Limb (tissue), 2 donors: ENCODE measurements at regions not wholly inside any gene's neighbourhood (a gene's known extent, or its start where the extent isn't known, plus 50 kb on each side); places are given as distances from the start of the nearest gene placed in this dataset.
A peak's percentile ranks its signal among the peaks of the same experiment; 100 is the strongest.

Source experiments
- DNase-seq, 2 donors: peaks; one replicate each; pipeline ENCODE4 v3.0.0-alpha.2; 2016; ENCODE audit errors: extremely low spot score in 2 of 2

DNA sequence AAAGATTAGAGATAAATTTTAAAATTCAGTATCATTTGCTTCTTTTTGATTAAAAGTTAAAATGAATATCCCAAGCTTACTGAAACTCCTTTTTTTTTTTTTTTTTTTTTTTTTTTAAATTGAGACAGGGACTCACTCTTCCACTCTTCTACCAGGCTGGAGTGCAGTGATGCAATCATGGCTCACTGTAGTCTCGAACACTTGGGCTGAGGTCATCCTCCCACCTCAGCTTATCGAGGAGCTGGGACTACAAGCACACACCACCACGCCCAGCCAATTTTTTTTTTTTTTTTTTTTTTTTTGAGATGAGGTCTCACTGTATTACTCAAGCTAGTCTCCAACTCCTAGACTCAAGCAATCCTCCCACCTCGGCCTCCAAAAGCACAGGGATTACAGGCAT is 92.1 kb upstream of the RGS18 start:
- no peak for DNase-seq

DNA sequence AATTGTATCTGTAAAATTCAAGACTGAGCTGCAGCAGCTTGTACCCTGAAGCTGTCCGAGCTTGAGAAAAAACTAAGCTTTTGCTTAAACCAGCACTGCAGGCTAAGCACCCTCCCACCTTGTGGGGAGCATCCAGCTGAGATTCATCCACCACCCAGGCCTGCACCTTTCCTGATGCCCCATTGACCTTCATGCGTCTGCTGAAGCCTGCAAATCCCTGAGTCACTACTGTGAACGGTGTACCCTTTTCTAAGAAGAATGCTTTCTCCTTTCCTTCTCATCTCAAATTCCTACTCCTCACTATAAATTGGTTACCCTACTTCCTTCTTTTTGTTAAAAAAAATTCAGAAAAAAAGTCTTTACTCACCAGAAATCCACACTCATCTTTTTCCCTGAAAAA is 90.9 kb upstream of the RGS18 start:
- DNase-seq = no peak

DNA sequence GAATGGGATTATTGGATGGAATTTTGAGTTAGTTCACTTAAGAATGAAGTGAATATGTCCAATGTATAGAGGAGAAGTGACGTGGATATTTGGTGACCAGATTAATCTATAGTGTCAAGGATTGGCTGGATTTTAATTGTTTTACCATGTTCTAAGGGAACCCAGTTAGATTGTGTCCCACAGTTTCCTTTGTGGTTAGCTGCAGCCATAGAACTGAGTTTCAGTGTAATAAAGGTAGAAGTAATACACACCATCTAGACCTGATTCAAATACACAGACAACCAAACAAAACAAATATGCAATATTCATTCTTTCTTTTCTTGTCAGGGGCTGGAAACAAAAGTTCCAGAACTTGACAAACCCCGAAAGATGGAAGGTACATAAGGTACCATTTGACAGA is 88.0 kb upstream of the RGS18 start:
- DNase-seq = no peak

DNA sequence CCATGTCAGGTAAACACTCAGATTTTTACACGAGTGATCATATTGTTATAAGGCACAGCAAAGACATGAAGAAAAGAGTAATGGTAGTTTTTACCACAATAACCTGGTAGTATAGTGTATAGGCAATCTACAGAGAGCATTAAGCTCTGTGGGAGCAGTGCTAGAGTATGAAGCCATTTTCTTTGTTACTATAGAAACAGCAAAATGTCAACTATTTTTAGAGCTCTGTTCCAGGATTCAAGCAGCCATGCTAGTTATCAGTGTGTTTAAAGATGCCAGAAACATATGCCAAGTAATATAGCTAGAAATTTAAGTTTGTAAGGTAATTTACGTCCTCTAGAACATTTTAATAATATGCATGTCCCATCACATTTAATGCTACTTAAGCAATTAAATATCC is 77.6 kb upstream of the RGS18 start:
- DNase-seq = peak in 1 of 2 donors; percentile 46

DNA sequence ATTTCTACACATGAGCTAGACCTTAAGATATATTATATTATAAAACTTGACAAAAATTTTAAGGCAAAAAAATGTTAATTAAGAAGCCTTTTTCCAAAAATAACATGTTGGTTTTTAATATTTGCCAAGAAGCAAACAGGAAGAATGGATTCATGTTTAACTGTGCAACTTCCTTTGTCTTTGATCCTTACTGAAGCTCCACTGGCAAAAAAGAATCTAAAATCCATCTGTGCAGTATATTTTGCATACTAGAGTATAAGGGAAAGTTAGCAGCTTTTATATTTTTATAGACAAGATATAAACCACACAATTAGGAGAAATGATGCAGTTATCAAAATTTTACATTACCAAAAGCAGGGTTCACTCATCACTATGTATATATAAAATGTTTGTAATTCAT is 76.9 kb upstream of the RGS18 start:
- DNase-seq = no peak

DNA sequence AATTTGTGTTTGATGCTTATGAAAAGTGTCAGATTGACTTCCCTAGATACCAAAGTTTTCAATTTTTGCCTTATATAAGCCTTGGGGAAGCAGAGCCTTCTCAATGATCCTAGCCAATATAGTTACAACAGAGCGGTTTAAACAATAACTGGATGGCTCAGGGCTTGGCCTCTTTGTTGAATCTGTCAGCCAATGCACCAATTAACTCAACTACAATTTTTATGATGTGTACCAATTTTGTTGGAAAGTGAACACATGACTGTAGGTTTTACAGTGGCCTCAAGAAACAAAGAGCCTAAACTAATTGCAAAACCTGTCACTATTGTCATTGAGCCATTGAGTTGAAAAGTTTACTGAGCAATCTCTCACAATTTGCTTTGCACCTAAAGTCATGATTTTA is 71.6 kb upstream of the RGS18 start:
- DNase-seq = no peak

DNA sequence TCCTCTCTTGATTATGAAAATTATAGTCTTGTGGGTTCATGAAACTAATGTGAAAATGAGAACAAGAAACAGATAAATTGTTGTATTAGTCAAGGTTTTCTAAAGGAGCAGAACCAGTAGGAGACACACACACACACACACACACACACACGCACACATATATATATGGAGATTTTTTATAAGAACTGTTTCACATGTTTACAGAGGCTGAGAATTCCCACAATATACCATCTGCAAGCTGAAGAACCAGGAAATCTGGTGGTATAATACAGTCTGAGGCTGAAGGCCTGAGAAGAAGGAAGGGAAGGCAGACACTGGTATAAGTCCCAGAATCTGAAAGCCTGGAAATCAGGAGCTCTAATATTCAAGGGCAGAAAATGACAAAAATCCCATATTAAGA is 70.9 kb upstream of the RGS18 start:
- no peak for DNase-seq

DNA sequence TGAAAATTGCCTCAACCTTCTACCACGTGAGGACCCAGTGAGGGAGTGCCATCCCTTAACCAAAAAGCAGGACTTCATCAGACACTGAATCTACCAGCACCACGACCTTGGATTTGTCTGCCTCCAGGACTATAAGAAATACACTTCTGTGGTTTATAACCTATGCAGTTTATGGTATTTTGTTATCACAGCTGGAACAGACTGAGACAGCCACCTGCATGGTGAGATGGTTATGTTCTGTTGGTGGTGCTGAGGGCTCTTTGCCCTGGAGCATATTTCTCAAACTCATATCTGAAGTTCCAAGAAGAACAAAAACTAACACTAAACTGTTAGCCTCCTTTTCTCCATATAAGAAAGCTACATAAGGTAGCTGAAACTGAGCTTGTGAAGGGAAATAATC is 69.8 kb upstream of the RGS18 start:
- no peak for DNase-seq

DNA sequence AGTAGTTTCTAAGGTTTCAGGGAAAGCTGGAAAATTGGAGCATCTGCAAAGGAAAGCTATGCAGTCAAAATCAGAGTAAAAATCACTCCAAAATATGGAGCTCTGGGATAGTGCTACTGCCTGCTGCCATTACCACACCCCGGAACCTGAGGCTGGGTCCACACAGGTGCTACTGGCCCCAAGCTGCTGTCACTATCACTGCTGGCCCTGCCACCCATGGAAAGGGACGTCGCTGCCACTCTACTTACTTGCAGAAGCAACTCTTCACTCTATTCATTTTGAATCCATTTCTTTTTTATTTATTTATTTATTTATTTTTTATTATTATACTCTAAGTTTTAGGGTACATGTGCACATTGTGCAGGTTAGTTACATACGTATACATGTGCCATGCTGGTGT is 60.3 kb upstream of the RGS18 start:
- DNase-seq = no peak

DNA sequence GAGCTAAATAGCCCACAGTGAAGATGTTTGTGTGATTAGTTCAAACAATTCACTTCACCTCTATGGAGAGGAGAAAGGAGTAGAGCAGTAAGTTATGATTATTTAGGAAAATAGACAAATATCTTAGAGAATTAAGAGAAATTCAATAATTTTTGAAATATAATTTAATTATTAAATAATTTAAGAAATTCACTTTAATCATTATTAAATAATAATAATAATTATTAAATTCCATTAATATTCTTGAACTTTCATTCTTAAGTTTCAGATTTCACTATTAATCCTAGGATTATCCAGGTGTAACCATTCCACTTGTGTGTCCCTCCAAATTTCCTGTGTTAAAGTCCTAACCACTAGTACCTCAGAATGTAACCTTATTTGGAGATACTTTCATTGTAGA is 58.9 kb upstream of the RGS18 start:
- DNase-seq = no peak

DNA sequence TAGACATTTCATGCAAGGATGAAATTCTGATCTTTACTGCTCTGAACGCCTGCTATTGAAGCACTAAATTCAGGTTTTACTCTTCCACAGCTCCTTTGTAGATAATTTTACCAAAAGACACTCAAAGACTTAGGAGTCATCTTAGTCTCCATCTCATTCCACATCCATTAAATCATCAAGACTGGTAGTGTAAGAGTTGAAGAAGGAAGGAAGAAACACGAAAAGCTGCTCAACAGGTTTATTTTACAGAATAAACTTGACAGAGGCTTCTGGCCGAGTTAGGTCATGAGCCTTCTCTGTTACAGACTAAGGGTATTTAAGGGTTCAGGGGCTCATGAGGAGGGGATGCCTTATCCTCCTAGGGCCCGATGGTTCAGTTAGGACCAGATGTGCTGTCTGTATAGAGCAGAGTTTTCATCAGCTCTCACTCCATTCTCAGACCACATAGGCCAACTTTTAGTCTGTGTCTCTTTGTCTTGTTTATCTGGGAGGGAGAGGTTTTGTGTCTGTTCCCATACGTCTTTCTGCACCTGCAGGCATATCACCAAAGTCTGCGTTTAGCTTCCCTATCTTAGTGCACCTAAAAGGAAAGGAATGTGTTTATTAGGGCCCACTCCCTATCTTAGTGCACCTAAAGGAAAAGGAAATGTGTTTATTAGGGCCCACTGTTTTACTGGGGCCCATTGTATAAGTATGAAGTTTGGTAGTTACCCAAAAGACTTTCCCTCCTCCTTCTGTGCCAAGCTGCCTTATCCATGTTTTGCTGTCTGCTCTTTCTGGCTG is 57.4 kb upstream of the RGS18 start:
- no peak for DNase-seq

DNA sequence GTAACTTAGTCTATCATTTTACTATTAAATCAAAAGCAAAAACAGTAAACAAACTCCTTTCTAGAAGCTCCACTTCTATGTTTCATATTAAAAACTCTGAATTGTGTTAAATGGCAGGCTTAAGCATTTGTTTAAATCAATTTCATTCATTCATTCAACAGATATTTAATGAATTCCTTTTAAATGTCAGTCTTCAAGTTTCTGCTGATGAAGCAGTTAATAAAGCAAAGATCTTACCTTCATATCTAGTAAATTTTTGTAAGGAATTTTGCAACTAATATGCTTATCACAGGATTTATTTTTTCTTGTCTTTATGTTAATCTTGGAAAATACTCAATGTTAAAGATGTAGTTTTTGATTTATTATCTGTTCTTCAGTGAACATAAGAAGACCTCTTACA is 54.1 kb upstream of the RGS18 start:
- no peak for DNase-seq

DNA sequence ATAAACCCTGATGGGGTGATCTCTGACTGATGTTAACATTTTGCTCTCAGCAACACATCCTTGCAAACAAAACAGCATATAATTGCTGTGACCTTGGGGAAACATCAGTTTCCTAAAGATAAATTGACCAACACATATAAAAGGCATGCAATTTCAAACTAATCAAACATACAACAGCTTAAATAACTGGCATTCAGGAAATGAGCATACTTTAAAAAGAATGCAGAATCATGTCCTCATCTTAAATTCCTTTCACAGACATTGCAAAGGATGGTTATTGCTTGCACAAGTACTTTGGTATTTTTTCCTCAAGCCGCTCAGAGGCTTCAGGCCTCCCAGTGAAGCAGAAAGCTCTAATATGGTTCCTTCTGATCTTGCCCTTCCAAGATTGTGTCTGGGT is 53.4 kb upstream of the RGS18 start:
- DNase-seq = no peak

DNA sequence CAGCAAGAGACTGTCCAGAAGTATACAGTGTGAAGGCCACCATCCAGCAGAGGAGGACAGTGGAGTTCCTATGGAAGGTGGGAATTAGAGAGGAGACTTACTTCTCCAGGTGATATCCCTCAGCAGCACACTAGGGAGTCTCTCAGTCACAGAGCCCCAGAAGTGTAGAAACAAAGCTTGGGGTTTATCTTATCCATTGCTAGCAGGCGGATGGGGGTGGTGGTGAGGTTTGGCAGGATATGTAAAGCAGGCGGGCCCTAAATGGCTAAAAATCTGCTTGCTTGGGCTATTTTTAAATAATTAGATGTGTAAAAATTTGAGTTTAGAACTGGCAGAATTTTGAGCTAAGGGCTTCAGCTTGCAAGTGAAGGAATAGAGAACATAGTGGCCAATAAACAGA is 50.1 kb upstream of the RGS18 start:
- DNase-seq = no peak
